GM19324 (cell line): ENCODE measurements at regions not wholly inside any gene's neighbourhood (a gene's known extent, or its start where the extent isn't known, plus 50 kb on each side); places are given as distances from the start of the nearest gene placed in this dataset.
A peak's percentile ranks its signal among the peaks of the same experiment; 100 is the strongest.

Source experiments
- ATAC-seq: cut with Tn5 transposase; IDR thresholded peaks from one replicate; pipeline ENCODE4 v1.9.1; 2021; ENCODE audit warnings: mild to moderate bottlenecking, moderate library complexity; ENCODE audit not compliant: unreplicated experiment, low FRiP score

- ATAC-seq, result no peak
Measured at GRCh38 chr3:59424268-59425010, 374.6 kb upstream of the CFAP20DC start.

- ATAC-seq, result no peak
Measured at GRCh38 chr3:59423707-59424106, 373.9 kb upstream of the CFAP20DC start.

GRCh38 chr3:59422312-59422711 lies 372.5 kb upstream of the CFAP20DC start:
- ATAC-seq, result no peak

GRCh38 chr3:59418836-59419235 lies 369.0 kb upstream of the CFAP20DC start:
- ATAC-seq, result no peak

- no peak for ATAC-seq
Measured at GRCh38 chr3:59412516-59412915, 362.7 kb upstream of the CFAP20DC start.

GRCh38 chr3:59411694-59412093 lies 361.9 kb upstream of the CFAP20DC start:
- no peak for ATAC-seq

- no peak for ATAC-seq
Measured at GRCh38 chr3:59411186-59411585, 361.4 kb upstream of the CFAP20DC start.

GRCh38 chr3:59408047-59408624 lies 358.3 kb upstream of the CFAP20DC start:
- ATAC-seq, result no peak

GRCh38 chr3:59407425-59407824 lies 357.6 kb upstream of the CFAP20DC start:
- ATAC-seq, result no peak

GRCh38 chr3:59406943-59407342 lies 357.1 kb upstream of the CFAP20DC start:
- peak; percentile 79 for ATAC-seq

- no peak for ATAC-seq
Measured at GRCh38 chr3:59404851-59405250, 355.0 kb upstream of the CFAP20DC start.

- ATAC-seq, result no peak
Measured at GRCh38 chr3:59404064-59404463, 354.2 kb upstream of the CFAP20DC start.

- ATAC-seq, result no peak
Measured at GRCh38 chr3:59401924-59402323, 352.1 kb upstream of the CFAP20DC start.

- ATAC-seq, result no peak
Measured at GRCh38 chr3:59392116-59392515, 342.3 kb upstream of the CFAP20DC start.

GRCh38 chr3:59391131-59391530 lies 341.3 kb upstream of the CFAP20DC start:
- no peak for ATAC-seq

- peak; percentile 41 for ATAC-seq
Measured at GRCh38 chr3:59388555-59389270, 338.9 kb upstream of the CFAP20DC start.

GRCh38 chr3:59386165-59386564 lies 336.3 kb upstream of the CFAP20DC start:
- peak; percentile 59 for ATAC-seq

- no peak for ATAC-seq
Measured at GRCh38 chr3:59385547-59385946, 335.7 kb upstream of the CFAP20DC start.

GRCh38 chr3:59381282-59381681 lies 331.5 kb upstream of the CFAP20DC start:
- ATAC-seq, result no peak

- no peak for ATAC-seq
Measured at GRCh38 chr3:59380146-59380545, 330.3 kb upstream of the CFAP20DC start.

GRCh38 chr3:59374818-59375211 lies 325.0 kb upstream of the CFAP20DC start:
- ATAC-seq, result peak; percentile 99
